ENCODE measurements at regions not wholly inside any gene's neighbourhood (a gene's known extent, or its start where the extent isn't known, plus 50 kb on each side); places are given as distances from the start of the nearest gene placed in this dataset.
A peak's percentile ranks its signal among the peaks of the same experiment; 100 is the strongest.
"Not testable (repeated sequence)": the region's sequence is repeated elsewhere in the genome, so short reads cannot be mapped to it uniquely, and the experiment has no call there.

DNA sequence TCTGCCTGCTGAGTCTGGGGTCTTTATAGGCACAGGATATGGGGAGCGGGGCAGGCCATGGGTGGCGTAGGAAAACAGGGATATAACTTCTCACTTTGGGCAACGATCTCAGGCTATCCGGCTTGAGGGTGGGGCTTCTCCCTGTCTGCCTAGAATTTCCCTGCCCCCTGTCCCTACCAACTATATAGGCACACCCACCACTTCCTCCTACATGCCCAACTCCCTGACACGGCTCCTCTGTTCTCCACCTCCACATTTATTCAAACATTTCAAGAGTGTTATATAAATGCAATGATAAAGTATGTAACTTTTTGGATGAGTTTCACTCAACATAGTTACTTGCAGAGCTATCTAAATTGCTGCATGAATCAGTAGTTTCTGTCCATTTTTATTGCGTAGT lies 363.2 kb upstream of the RORB start:
- no peak for FAIRE-seq
- DNase-seq (ENCODE audit: low spot score) = no peak

DNA sequence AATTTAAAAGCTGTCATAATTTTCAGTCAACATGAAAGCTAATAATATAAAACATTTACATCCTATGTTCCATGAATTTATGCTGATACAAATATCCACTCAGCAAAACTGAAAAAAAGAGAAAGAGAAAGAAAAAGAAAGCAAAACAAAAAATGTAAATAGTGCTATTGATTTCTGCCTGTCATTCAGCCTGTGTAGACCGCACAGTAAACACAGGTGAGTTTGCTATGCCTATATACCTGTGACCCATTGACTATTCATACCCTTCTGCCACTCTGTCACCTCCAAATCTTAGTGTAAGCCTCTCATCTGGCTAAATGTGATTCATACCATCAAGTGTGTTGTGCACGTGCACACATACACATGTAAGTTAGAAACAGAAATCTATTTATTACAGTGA lies 359.0 kb upstream of the RORB start:
- FAIRE-seq (no peak), DNase-seq (ENCODE audit: low spot score) (no peak)

DNA sequence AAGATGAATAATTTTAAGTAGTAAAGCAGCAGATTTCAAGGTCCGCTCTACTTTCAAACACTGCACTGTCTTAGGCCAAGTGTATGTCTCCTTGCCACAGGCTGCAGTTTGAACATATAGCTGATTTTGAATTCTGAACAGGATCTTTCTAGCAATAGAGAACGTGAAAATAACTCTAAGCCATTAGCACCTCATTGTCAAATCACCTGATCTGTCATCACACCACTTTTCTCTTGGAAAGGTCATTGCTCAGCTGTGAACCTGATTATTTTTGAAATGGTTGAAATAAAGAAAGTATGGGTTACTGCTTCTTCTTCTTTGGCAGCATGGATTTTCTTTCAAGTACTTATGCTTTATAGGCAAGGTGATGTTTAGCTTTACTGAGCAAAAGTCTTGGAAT lies 357.0 kb upstream of the RORB start:
- FAIRE-seq (no peak), DNase-seq (ENCODE audit: low spot score) (no peak)

DNA sequence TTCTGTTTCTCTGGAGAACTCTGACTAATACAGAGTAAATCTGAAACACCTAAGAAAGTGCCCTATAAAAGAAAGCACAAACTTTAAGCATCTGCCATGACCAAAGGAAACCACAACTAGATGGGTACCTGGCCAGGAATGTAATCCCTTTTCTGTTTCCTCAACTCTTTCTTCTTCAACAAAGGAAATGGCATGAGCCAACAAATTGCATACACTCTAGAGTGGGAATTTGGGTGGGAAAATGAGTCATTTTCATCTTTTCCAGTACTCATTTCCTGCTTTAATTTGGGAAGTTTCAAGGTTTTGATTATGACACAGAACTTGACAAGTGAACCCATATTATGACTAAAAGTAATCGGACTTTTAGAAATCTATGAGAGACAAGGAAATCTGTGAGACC lies 349.2 kb upstream of the RORB start:
- DNase-seq (ENCODE audit: low spot score) = no peak
- no peak for FAIRE-seq

DNA sequence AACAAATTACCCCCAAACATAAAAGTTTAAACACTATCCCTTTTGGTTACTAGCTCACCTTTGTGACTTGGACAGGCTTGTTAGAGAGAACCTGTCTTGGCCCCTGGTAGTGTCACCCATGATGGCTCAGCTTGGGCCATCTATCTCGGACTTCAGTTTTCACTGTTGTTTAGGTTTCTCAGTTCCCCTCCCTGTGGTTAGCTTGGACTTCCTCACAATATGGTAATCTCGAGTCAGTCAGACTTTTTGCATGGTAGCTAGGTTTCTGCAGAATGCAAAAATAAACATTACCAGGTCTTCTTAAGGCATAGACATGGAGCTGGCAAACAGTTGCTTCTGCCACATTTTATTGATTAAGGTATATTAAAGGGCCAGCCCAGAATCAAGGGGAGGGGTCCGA lies 324.3 kb upstream of the RORB start:
- FAIRE-seq = no peak
- no peak for DNase-seq (ENCODE audit: low spot score)

DNA sequence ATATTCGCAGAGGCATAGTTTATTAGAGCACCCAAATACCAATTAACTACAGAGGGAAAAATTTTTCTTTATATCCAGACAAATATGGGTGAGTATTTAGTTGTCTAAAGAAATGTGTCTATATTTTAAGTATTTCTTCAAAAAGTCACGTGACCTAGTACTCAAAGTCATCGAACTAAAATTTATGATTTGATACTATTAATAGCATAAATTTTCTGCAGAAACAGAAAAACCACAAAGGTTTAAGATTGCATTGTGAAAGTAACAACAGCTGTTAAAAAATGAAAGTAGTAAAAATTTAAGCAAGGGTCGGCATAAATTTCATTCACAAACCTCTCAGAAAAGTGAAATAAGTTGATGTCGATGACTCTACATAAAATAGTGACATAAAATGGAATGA lies 323.9 kb upstream of the RORB start:
- FAIRE-seq (no peak), DNase-seq (ENCODE audit: low spot score) (no peak)

DNA sequence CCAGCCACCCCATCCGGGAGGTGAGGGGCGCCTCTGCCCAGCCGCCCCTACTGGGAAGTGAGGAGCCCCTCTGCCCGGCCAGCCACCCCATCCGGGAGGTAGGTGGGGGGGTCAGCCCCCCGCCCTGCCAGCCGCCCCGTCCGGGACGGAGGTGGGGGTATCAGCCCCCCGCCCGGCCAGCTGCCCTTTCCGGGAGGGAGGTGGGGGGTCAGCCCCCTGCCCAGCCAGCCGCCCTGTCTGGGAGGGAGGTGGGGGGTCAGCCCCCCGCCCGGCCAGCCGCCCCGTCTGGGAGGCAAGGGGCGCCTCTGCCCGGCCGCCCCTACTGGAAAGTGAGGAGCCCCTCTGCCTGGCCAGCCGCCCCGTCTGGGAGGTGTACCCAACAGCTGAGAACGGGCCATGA lies 299.4 kb upstream of the RORB start:
- DNase-seq (ENCODE audit: low spot score); FAIRE-seq: not testable (repeated sequence)

DNA sequence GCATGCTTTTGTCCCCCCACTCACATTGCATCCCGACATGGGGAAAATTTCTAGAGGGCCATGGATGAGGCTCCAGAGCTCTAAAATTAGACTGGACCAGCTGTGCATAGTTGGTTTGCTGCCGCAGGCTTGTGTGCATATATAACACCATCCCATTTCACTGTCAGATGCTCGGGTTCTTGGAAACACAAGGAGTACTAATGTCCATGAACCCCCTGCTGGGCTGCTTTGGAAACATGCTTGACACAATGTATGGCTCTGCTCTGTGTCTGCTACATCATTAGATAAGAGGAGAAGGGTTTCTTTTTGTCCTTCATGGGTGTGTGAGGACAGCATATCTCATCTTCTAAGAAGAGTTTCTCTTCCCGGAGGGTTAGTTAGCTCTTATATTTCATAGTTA lies 292.1 kb upstream of the RORB start:
- no peak for FAIRE-seq
- DNase-seq (ENCODE audit: low spot score) = no peak

DNA sequence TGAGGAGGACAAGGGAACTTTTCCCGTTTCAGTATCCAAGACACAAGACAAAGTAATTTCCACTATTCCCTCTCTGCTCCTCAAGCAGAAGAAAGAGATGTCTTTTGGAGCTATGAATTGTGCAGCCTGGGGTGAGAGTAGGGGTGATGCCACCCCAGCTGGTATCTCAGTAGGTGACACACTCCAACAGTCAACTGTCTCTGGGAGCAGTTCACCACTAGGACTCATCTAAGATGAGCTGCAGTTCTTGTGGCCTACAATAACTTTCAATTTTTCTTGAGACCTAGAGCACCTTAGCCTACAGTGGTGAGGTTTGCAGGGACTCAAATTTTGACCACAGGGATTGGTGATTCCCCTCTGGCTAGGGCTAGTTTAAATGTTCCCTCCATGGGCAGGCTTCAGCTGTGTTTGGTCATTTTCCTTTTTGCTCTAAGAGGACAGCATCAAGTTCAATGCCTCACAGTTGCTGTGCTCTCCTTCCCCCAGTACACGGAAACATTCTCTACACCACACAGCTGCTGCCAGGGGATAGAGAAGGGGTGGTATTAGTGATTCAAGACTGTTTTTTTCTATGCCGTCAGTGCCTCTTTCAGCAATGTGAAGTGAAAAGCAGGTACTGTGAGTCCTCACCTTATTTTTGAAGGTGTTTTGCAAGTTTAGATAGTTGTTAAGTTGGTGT lies 278.6 kb upstream of the RORB start:
- DNase-seq (ENCODE audit: low spot score) (no peak), FAIRE-seq (no peak)

DNA sequence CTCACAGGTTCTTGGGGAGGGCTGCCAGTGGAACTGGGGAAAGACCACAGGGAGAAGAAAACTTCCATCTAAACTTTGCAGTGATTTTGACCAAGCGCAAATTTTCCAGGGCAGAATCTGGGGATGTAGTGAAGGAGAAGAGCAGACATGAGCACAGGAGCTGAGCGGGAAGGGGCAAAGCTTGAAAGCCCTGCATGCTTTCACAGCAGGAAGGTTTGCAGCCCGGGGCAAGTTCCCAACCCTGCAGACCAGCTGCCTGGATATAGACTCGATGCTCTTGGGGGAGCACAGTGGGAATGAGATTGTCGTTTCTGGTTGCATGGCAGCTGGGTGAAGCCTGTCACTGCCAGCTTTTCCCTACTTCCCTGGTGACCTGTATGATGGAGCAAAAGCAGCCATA lies 276.8 kb upstream of the RORB start:
- FAIRE-seq (no peak), DNase-seq (ENCODE audit: low spot score) (no peak)

DNA sequence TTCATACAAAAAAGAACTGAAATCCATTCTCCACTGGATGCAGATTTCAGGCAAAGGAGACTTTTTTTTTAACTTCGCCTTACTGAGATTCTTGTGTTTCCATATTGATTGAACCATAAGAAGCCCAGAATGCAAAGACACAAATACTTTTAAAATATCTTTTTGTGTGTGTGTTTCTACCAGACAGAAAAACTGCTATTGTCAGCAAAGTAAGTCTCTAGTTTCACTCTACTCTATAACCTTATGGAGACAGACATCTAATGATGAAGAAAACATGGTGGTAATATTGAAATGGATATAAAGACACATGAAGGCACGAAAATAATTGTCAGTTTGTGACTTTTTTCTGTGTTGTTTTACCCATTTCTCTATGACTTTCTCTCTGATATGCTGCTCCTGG lies 260.3 kb upstream of the RORB start:
- DNase-seq (ENCODE audit: low spot score) (no peak), FAIRE-seq (no peak)

DNA sequence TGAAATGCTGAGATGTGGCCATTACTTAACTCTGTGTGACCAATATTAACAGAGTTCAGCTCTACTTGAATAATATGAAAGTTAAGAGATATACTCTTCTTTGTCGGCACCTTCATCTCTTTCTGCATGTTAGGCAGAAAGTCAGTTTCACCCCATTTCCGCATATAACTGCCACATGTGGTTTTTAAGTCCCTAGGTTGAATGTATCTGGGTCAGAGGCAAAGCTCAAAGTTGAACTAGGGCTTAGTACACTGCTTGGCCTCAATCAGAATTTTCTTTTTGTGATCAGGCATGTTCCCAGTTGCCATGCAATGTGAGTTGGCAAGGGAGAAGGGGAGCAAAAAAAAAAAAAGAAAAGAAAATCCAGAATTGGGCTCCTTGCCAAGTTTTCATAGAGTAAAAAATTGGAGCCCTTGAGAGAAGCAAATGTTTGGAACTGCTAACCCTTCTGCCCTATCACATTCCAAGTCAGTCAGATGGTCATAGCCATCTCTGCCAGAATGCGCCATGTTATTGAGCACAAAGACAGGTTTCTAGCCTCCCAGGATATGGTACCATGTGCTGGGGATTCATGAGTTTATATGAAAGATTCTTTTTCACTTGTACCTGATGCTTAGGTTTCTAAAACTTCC lies 251.2 kb upstream of the RORB start:
- FAIRE-seq = no peak
- DNase-seq (ENCODE audit: low spot score) = no peak

DNA sequence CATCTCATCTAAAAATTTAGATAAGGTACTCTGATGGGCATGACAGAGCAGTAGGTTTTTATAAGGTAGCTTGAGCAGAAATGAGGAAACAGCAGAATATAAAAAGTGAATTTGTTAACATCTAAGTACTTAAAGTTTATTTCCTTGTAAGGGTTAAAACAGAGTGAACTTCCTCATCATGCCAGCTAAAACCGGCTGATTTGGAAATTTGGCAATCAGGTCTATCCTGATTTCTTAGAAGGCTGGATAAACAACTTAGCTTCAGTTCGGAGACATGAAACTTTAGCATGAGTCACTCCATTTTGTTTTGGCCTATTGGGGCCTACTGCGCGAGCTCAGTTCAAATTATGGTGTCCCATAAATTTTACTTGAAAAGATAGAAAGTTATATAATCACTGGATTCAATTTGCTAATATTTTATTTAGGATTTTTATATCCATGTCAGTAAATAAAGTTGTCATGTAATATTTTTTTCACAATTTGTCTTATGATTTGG lies 241.6 kb upstream of the RORB start:
- no peak for FAIRE-seq
- no peak for DNase-seq (ENCODE audit: low spot score)

DNA sequence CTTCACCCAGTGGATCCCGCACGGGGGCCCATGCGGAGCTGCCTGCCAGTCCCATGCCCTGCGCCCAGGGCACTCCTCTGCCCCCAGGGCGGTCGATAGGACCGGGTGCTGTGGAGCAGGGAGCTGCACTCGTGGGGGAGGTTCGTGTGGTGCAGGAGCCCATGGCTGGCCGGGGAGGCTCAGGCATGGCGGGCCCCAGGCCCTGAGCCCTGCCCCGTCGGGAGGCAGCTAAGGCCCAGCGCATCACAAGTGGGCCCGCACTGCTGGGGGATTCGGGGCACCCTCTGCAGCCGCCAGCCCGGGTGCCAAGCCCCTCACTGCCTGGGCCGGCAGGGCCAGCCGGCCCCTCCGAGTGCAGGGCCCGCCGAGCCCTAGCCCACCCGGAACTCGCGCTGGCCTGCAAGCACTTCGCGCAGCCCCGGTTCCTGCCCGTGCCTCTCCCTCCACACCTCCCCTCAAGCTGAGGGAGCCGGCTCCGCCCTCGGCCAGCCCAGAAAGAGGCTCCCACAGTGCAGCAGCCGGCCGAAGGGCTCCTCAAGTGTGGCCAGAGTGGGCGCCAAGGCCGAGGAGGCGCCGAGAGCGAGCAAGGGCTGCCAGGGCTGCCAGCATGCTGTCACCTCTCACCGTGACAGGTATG lies 221.1 kb upstream of the RORB start:
- FAIRE-seq (no peak), DNase-seq (ENCODE audit: low spot score) (no peak)

DNA sequence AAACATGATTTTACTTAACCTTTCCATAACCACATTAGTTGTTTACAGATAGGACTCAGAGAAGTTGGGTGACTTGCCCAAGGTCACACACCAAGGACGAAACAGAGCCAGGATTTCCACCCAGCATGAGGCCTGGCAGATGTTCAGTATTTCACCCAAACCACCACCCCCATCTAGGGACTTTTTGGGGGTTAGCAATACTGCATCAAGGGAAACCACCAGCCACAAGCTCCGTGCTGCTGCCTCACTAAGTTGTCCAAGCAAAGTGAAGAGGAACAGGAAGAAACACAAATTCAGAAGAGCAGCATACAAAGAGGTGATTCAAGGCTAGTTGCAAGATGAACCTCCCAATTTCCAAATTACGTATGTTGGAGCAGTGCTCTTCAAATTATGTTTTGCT lies 219.6 kb upstream of the RORB start:
- DNase-seq (ENCODE audit: low spot score) (no peak), FAIRE-seq (no peak)

DNA sequence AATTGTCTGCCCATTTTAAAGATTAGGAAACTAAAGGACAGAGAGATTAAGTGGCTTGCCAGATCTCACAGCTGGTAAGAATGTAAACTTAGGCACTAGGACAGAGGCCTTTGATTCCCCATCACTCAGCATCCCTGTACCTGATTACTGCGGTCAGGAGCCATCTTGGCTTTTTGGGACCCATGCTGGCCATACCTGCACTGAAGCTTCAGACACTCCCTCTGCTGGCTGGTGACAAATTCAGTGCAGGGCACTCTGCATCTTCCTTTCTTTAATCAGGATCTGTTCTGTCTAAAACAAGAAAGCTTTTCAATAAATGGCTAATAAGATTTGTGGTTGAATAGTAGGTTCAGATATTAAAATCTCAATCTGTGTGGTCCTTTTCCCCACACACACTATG lies 215.5 kb upstream of the RORB start:
- DNase-seq (ENCODE audit: low spot score) (peak; percentile 10), FAIRE-seq (no peak)

DNA sequence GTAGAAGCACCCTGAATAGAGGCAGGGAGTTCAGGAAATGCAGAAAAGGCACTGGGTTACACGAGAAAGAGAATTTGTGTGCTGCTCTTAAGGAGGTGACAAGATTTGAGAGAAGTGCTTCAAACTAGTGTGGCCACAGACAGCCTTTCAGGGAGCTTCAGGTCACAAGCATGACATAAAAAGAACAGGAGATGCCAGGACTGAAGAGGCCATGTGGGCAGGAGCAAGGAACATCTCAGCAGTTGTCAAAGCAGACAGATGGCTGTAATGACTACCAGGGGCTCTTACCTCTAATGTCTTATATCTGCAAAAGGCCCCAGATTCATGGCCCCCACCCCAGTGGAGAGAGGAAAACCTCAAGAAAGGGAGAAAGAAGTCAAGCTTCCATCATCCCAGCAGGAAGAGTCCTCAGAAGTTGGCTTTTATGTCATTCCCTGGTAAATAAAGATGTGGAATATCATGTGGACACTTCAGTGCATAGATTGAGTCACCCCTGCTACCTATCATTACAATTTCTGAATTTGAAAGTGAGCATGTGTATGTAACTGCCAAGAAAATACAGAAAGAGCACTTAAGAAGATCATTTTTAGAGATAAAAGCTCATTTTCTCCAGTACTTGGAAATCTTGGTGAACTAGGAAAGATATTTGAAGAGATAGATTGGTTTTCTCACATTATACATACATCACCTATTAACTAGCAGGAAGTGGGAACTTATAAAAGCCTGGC lies 214.4 kb upstream of the RORB start:
- FAIRE-seq (no peak), DNase-seq (ENCODE audit: low spot score) (no peak)

DNA sequence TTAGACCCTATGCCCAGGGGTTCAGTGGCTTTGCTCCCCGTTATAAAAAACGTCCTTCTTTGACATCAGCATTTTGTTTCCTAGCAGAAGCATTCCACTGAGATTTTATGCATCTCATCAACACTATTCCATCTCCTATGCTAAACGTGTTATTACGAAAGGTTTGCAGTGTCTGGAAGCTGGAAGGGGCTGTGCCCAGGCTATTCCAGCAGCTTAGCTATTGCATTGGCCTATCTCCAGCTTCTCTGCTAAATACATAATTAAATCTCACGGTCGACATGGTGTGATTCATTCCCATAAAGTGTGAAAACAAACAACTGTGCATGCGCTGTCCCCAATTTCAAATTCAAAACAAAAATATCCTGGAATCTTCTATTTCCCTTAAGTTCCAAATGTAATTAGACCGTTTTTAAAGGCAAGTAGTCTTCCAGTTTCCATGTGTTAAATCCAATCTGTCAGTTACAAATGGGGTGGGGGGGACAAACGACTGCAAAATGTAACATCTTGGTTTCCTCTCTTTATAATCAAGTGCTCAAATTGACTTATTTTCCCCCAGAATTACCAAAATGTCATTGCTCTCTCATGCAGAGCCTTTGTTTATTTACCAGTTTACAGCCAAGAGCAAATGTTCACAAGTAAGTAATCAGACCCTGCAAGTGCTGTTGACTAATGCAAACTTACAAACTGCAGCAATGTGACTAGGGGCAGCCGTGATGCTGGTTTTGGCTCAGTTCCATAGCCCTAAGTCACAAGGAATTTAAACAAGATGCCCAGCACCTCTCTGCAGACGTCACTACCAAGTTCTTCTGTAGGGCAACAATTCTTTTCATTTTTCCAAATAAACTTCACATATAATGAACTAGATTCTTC lies 212.3 kb upstream of the RORB start:
- DNase-seq (ENCODE audit: low spot score) (peak; percentile 7), FAIRE-seq (no peak)

DNA sequence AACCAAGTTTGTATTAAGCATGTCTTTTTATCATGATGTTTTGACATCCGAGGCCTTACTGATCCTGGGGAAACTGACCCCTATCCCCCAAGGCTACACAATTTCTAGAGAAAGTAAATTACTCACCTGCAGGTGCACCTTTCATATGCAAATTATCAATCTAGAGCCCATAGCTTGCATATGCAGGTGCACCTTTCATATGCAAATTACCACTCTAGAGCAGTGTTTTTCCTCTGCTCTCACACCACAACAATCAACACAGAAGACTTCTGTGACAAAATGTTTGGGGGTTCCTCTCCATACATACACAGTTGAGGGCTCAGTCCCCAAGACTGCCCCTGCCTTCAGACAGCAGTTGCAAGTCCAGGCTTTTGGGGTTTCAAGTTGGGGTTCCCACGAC lies 203.7 kb upstream of the RORB start:
- DNase-seq (ENCODE audit: low spot score) (no peak), FAIRE-seq (no peak)

DNA sequence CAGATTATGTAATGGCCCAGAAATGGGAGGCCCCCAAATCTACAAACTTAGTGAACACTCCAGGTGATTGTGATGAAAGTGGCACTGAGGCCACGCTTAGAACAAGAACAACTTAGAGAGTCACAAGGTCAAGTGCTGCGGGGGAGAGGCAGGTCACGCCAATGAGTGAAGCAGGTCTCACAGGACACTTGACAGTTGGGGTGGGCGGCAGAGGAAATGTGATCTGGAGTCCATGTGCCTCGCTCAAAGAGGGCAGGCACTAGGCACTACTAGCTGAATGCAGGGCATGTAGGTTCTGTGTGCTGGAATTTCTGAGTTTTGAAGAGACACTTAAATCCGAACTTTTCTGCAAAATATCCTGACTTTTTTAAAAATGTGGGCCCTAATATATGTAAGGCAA lies 193.2 kb upstream of the RORB start:
- DNase-seq (ENCODE audit: low spot score) (no peak), FAIRE-seq (no peak)

DNA sequence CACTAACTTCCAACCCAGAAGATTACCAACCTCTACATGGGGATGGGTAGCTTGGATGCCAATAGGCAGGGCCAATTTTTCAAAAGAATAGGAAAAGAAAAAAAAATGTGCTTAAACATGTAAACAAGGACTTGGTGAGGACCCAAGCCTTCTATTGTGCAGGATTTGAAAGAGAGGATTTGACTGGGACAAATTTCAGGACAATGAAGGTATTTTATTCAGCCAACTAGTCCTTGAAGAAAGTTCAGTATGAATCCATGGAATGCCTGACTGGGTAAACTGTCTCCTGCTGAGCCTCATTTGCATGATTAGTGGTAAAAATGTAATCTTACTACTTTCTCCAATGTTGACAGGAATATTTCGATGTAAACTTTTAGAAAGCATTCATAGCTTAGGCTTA lies 192.5 kb upstream of the RORB start:
- FAIRE-seq = no peak
- no peak for DNase-seq (ENCODE audit: low spot score)

Data from urothelium cell line (cell line).